GM10266 (cell line): ENCODE measurements at regions not wholly inside any gene's neighbourhood (a gene's known extent, or its start where the extent isn't known, plus 50 kb on each side); places are given as distances from the start of the nearest gene placed in this dataset.

Source experiments
- DNase-seq: peaks from one replicate; pipeline ENCODE4 v3.0.0; 2012; ENCODE audit errors: extremely low spot score
- CTCF ChIP-seq: IDR thresholded peaks from 2 replicates; pipeline ENCODE4 v1.5.1; 2012; ENCODE audit warnings: mild to moderate bottlenecking, low read depth; ENCODE audit not compliant: control insufficient read depth, insufficient read depth; ENCODE audit errors: missing control alignments

GRCh38 chr11:11068113-11068512 is 210.3 kb upstream of the ZBED5 start:
- no peak for DNase-seq
- no peak for TF ChIP-seq CTCF

DNA sequence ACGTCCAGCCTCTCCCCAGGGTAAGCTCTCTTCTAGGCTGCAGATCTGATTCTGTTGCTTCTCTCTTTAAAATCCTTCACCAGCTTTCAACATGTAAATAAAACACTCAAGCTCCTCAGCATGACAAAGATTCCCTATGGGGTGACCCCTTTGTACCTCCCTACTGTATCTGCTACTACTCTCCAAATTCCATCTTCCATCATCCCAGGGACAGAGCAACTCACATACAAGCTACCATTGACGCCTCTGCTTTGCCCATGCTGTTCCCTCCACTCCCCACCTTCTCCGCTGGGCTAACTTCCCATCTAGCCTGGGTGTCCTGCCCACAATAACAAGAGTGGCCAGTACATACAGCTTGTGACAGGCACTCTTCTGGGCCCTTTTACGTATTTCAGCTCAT is 207.5 kb upstream of the ZBED5 start:
- DNase-seq = no peak
- TF ChIP-seq CTCF = no peak

DNA sequence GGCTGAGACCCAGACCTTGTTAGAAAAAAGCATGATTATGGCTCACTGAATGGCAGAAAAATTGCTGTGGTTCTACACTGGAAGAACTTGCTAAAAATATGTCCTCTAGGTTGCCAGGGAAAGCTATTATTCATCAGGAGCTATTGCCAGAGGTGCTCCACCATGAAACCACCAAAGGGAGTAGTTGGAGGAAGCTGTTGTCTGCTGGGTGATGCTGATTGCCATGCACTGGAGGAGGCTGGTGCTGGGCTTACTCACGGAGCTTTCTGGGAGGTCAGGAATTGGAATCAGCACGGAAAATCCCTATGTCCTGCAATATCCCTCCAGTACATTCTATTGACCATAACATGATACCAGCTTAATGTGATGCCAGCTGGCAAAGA is 199.6 kb upstream of the ZBED5 start:
- no peak for DNase-seq
- no peak for TF ChIP-seq CTCF

- DNase-seq = no peak
- TF ChIP-seq CTCF = no peak
Measured at GRCh38 chr11:11056749-11057471, 199.1 kb upstream of the ZBED5 start.

- no peak for DNase-seq
- TF ChIP-seq CTCF = no peak
Measured at GRCh38 chr11:11056316-11056715, 198.5 kb upstream of the ZBED5 start.

- no peak for TF ChIP-seq CTCF
- DNase-seq = no peak
Measured at GRCh38 chr11:11047851-11048610, 190.2 kb upstream of the ZBED5 start.

- no peak for TF ChIP-seq CTCF
- no peak for DNase-seq
Measured at GRCh38 chr11:11046781-11047180, 188.9 kb upstream of the ZBED5 start.
